Pons (tissue), 1 donor: ENCODE measurements at regions not wholly inside any gene's neighbourhood (a gene's known extent, or its start where the extent isn't known, plus 50 kb on each side); places are given as distances from the start of the nearest gene placed in this dataset.

Source experiments
- DNase-seq: peaks from one replicate; pipeline ENCODE4 v3.0.0-alpha.2; 2016; ENCODE audit warnings: low spot score

DNA sequence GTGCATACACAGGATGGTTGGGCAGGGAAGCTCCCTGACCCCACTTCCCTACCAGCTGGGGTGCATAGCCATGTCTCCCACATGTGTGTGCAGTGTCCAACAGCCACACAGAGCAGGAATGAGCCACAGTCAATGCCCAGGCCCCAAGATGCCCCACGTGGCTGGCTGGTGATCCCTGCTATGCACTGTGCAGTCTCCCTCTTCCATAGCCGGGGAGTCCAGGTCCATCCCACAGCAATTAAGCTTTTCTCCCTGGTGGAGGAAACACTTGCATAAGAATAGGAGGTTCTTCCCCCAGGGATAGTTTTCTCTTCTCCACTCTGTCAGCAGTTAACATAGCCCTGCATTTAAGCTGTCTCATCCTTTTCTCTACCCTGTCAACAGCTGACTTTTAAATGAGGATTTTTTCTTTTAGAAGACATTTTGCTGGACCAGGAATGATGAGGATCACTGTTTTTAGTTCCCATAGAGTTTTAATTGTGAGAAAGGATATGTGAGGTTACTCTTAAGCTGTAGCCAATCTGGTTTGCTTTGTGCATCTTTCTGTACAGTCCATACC is 396.5 kb upstream of the VWC2 start:
- DNase-seq = no peak

DNA sequence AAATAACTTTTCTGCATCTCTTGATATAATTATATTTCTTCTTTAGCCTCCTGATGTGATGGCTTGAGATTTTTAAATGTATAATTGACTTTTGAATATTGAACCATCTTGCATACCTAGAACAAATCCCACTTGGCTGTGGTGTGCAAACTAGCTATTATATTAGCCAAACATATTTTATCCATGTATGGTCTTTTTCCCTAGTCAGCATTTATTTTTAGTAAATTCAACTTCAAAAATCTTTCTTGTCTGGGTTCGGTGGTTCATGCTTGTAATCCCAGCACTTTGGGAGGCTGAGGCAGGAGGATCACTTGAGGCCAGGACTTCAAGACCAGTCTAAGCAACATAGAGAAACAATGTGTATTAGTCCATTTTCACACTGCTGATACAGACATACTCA is 386.6 kb upstream of the VWC2 start:
- DNase-seq = no peak

DNA sequence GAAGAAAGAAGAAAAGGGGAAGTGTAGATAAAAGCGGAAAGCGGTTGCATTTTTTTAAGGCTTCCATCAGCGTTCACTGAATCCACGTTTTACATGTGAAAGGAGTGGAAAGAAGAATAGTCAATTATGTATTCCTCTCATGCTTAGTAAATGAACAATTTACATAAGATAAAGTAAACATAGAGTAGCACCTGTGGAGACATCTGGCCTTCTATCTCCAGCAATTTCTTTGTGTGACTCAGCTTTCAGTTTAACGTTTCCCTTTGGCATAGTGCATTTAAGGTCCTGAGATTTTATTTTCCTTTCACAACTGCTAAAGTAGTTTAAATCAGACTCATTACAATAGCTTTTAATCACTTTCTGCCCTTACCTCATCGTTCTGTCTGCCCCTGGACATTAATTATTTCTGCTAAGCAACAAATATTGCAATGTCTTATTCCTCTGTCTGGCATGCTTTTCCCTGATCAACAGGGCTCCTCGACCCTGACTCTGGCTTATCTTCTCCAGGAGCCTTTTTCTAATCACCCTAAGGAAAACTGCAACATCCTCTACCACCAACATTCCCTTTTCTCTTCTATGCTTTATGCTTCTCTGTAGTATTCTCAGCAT is 383.5 kb upstream of the VWC2 start:
- no peak for DNase-seq

DNA sequence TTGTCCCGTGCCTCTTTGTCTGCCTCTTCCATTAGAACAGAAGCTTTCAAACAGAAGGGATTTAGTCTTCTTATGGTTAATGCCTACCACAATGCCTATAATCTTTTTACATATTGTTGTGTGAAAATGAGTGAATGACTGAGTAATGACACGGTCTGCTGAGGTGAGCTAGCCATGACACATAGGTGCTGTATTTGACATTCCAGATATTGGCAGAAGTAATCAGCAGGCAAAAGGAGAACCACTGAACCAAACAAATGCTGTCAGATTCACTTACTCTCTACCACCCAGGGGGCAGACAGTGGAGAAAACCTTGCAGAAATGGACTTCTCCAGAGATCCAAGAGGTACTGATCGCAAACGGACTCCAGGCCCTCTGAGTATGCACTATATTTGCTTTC is 377.2 kb upstream of the VWC2 start:
- DNase-seq = no peak

DNA sequence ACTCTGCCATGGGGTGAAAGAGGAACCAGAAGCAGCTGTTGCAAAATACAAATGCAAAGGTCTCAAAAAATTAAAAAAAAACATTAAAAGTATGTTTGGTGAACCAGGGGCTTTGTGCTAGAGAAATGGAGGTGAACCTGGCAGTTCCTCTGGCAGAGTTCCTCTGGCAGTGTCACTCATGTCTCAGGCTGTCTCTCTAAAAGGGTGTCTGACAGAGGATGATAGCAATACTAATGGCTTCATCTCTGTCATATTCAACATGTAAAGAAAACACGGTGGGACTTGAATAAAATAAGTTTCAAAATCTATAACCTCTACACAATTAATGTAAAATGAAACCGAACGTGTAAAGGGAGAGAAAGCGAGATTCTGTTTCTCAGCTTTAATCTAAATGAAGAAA is 375.7 kb upstream of the VWC2 start:
- no peak for DNase-seq

DNA sequence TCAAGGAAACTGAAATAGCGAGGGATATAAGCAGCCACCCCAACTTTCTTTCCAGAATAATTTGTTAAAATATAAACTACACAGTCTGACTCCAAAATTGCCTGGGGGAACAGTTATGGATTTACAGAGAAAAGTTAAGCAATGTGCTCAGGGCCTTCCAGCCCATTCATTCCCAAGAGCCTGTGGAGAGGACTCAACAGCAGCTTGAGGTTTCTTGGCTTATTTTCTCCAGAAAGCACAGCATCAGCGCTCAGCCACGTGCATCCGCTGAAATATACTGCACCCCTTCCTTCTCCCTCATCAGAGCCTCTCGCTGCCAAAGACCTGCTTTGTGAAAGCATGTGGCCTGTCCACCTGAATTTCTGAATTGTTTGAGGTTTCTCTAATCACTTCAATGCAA is 375.2 kb upstream of the VWC2 start:
- no peak for DNase-seq

DNA sequence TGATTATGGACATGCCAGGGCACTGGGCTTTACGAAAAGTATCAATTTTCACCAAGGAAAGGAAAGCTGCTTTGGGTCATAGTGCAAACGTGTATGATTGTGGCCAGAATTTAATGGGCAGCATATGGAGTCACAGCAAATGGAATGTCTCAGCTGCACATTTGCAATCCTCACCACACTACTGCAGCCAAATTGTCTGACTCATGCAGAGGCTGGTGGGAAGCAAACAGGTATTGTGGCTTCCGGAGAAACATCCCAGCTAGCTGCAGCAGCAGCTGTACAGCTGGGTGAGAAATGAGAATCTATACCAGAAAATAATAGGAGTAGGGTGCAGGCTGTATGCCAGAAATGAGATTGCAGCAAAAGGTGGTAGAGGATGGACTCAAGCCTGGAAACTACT is 374.7 kb upstream of the VWC2 start:
- DNase-seq = no peak

DNA sequence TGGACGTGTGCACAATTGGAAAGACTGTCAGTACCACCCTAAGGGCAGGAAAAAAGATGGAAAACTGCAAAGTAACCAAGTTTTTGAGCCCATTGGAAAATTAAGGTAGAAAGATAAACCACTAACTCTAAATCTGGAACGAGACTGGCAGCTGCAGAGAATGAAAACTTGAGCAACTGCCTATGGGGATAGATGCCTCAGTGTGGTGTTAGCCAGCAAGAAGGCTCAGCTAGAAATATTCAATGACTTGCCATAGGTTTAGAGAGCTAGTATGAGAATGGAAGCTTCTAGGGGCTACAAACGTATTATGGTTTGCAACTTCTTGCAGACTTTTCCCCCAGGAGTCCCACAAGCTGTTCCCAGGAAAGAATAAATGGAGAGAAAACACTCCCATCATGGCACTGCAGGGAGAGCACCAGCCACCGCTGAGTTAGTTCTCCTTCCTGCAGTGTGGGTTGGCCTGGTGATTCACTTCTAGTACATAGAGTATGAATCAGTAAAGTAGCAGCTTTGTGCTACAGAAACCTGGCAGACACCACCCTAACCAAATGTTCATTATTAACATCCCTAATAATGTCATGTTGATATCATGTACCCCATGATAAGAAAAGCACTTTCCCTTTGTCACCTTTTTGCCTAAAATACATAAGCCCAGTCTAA is 372.4 kb upstream of the VWC2 start:
- no peak for DNase-seq

DNA sequence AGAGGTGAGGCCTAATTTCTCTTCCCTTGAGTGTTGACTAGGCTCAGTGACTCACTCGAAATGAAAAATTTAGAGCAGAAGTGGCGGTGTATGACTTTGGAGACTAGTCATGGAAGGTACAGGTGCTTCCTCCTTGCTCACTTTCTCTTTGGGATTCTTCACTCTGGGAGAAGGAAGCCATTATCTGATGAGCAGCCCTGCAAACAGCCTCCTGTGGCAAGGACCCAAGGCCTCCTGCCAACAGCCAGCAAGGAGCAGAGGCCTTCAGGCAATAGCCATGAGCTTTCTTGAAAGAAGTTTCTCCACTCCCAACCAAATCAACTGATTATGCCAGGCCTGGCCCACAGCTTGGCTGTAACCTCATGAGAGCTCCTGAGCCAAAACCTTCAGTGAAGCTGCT is 369.6 kb upstream of the VWC2 start:
- no peak for DNase-seq

DNA sequence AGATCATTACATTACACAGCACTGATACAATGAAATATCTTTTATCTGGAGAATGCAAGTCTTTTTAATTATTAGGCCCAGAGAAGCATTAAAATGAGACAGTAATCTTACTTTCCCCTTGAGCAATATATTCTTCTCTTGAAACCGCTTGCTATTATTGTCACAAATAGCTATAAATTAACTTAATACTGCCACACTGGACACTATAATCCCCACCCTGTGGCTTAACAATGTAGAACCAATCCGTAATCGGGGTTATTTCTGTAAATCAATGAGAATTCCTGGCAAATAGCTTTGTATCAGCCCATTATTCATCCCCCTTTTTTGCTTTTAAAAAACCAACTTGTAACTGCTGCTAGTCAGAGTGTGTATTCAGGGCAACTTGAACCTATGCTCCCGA is 366.2 kb upstream of the VWC2 start:
- DNase-seq = no peak

DNA sequence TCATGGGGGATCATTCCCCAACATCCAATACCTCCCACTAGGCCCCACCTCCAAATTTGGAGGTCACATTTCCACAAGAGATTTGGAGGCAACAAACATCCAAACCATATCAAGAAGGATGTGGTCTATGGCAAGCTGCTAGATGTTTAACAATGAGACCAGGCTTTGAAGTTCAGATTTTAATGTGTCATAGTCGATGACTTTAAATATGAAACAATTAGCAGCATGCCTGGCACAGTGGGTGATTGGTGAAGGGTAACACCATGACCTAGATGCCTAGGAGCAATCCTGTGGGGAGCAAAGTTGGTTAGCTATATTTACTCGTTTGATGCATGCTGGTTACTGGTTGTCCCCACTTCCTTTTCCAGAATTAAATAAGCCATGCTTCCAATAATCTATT is 356.4 kb upstream of the VWC2 start:
- DNase-seq = no peak

DNA sequence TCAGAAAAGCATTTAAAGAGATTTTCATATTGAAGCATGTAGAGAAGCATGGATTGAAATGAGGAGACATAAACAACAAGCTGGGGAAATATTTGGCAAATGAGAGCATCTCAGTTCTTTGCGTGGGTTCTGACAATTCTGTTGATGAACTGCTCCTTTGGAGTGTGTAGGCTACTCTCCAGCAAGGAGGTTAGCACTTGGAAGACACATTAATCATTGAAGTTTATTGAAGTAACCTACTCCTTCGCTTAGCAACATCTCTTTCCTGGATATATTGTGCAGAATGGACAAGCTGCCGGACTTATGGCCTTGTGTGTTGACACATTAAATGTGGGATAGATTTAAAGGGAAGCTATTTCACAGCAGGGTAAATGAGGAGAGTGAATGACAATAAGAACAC is 354.5 kb upstream of the VWC2 start:
- DNase-seq = no peak

DNA sequence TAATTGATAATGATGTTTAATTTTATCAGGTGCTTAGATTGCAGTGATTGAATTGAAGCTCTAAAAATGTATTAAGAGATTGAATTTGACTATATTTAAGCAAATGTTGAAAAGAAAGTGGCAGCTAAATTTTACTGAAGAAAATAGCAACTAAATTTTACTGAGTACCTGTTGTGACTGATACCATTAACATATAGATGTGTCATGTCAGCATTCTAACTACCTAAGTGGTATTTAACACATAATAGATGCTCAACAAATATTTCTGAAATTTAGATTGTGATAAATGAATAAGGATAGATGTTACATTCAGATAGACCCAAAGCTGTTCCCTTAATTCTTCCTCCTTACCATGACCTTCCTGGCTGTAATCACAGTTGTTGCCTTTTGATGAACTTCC is 350.9 kb upstream of the VWC2 start:
- DNase-seq = no peak

DNA sequence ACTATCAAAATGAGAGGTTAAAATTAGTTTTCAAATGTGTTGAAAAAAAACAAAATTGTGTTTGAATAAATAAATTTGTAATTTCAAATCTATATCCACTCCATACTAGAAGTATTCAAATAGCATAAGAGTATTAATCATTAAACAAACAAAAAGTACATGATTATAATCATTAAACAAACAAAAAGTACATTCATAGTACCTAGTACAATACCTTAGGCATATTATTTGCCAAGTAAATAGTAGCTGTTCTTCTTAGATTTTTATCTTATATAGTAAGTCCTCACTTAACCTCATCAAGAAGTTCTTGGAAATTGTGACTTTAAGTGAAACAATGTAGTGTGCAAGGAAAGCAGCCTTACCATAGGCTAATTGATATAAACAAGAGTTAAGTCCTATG is 349.3 kb upstream of the VWC2 start:
- DNase-seq = no peak

DNA sequence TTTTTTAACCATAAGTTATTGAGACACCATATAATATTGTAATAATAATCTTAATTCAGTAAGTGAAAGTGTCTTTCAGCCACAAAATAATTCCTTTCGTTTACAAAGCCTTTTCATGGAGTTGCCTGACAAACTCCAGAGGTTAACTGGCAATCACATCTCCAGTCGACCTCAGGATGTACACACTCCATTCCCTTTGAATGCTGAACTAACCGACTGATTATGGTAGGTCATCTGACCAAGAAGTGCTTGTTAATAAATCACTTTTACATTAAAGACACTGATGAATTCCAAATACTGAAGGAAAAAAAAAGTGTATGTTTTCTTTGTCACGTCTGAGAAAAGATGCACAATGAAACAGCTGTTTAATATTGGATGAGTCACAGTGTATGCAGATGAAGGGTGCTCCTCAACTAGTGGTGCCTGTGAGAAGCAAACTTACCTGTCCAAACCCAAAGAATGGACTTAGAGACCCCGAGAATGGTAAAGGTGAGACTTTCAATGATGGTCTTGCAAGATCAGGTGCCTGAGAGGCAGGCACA is 348.1 kb upstream of the VWC2 start:
- DNase-seq = no peak

DNA sequence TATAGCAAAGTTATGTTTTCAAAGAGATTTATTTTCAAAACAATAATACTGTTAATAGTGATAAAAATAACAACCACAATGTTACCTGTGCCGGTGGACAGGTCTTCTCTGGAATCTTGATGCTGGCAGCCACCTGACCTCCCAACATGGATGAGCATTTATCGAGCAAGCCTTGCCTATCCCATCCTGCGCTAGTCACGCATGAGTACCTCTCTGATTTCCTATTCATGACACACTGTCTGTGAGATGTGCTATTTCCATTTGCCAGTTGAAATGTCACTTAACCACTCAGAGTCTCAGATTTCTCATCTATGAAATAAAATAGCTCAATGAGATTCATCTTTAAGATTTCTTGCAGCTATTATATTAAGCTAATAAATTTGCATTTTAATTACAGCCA is 341.2 kb upstream of the VWC2 start:
- DNase-seq = no peak

DNA sequence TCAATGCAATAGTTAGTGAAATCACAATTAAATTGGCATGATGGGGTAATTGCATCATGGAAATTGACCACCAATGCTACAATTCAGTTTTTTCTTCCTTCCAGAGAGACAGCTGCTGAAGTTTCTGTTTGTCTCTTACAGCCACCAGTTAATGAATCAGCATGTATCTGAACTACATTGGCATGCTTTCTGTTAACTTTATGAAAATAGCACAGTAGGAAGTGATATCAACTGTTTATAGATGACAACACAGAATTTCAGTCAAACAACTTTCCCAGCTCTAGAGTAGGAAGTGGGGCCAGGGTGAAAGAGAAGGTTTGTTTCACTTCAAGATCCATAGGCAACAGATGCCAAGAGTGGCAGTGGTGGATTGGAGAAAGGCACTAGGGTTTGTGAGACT is 339.6 kb upstream of the VWC2 start:
- no peak for DNase-seq

DNA sequence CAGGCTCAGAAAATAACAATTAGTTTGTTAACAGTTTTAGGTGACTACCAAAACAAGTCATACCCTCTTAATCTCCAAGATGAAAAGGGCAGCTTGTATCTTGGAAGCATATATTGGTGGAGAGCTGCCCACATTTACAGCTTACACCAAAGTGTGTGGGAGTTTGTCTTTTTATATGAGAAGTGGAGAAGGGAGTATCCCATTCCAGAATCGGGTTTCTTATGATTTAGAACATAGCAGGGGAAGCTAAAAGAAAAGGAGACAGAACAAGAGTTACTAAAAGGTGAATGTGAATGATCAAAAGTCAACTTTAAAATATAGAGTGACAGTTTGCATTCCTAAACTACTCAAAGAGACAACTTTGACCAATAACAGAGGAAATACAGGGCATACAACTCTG is 338.6 kb upstream of the VWC2 start:
- DNase-seq = no peak

DNA sequence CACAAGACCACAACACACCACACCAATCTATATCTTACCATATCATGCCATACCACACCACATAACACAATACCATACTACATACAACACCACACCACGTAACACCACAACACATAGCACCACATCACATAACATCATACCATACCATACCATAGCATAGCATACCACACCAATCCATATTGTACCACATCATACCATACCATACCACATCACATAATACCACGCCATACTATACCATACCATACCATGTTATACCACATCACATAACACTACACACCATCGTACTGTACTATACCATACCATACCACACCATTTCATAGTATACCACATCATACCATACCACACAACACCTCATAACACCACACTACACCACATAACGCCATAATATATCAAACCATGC is 335.2 kb upstream of the VWC2 start:
- no peak for DNase-seq

DNA sequence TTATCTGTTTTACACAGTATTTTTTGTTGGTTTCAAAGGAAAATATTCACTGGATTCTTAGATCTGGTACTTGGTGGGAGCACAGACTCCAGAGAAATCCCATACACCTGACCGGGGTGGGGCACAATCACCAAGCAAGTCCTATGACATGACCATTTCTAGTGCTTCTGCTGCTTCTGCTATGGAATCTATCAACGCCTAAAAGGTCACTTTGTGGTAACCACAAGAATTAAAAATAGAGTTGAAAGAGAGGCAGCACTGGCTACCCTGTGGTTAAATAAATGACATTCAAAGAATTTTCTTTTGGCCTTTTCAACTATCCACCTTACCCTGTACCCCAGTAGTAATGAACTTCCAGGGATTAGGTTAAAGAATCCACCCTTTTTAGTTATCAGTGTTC is 329.9 kb upstream of the VWC2 start:
- DNase-seq = no peak

DNA sequence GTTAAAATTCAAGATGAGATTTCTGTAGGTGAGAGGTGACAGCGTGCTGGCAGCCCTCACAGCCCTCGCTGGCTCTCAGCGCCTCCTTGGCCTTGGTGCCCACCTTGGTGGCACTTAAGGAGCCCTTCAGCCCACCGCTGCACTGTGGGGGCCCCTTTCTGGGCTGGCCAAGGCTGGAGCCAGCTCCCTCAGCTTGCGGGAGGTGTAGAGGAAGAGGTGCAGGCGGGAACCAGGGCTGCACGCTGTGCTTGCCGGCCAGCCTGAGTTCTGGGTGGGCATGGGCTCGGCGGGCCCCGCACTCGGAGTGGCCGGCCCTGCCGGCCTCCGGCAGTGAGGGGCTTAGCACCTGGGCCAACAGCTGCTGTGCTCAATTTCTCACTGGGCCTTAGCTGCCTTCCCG is 320.0 kb upstream of the VWC2 start:
- DNase-seq = no peak

DNA sequence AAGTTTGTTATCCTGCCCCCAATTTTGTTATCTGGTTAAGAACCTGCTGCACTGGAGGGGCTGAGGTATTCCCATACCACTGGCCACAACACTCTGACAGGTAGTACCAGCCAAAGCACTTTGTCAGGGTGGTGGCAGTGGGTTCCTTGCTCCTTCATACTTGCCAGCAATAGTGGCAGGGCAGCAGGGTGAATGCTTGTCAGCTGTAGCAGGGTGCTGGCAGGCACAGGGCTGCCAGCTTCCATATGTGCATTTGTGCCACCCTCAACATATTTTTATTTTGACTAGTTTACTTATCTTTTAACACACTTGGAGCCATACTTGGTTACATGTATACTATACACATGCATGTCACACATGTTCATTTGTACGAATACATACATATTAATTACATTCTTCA is 294.0 kb upstream of the VWC2 start:
- no peak for DNase-seq

DNA sequence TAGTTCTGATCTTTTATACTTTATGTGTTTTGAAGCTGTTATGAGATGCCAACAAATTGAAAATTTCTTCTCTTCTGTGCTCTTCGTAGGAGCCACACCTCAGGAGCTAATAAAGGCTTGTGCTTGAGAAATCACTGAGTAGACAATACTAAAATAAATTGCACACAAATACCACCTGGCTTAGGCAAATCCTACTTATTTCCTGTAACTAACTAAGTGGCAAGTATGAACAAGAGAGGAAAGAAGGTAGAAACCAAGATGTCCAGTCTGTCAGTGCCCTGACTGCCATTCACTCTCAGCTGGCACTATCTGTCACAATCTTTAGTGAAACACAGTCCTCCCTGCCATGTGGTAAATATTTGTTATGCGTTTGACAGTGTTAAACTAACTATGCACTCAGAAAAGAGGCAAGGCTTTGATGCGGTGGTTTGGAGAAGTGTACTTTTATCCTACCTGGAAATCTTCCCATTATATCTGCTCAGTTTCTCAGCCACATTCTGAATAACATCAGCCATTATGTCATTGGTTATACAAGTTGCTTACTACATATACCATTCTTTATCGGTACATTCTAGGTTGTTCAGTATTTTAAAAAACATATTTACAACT is 293.4 kb upstream of the VWC2 start:
- no peak for DNase-seq
